ENCODE measurements at regions not wholly inside any gene's neighbourhood (a gene's known extent, or its start where the extent isn't known, plus 50 kb on each side); places are given as distances from the start of the nearest gene placed in this dataset.

- TF ChIP-seq POLR2A (IDR thresholded peaks at IDR 0.05) = no peak
- TF ChIP-seq CTCF (IDR thresholded peaks at IDR 0.05 in 4 of 5, conservative IDR thresholded peaks at IDR 0.05 in 1 of 5) = no peak
Observed at GRCh38 chr3:154952553-154952952, 127.6 kb upstream of the MME start.
